NCI-H446 (cell line): ENCODE measurements at regions not wholly inside any gene's neighbourhood (a gene's known extent, or its start where the extent isn't known, plus 50 kb on each side); places are given as distances from the start of the nearest gene placed in this dataset.

Experiments used
- DNase-seq, 2 experiments: peaks; one replicate each; lab custom pipeline; 2025; lab: John Stamatoyannopoulos, UW

GRCh38 chr5:124264499-124264898 lies 481.9 kb downstream of the ZNF608 start:
- no peak for DNase-seq

GRCh38 chr5:124263680-124264491 lies 482.6 kb downstream of the ZNF608 start:
- DNase-seq: no peak

- DNase-seq: no peak
These were observed 483.4 kb downstream of the ZNF608 start for GRCh38 chr5:124262991-124263571.

- peak; percentile 33 to 83 for DNase-seq
These were observed 484.0 kb downstream of the ZNF608 start for GRCh38 chr5:124262470-124262869.

GRCh38 chr5:124261848-124262247 lies 484.6 kb downstream of the ZNF608 start:
- DNase-seq: no peak

GRCh38 chr5:124260921-124261515 lies 485.4 kb downstream of the ZNF608 start:
- DNase-seq: peak; percentile 4 to 67

- no peak for DNase-seq
These were observed 487.4 kb downstream of the ZNF608 start for GRCh38 chr5:124259017-124259416.

- no peak for DNase-seq
These were observed 489.4 kb downstream of the ZNF608 start for GRCh38 chr5:124257048-124257447.

GRCh38 chr5:124253203-124253810 lies 493.1 kb downstream of the ZNF608 start:
- DNase-seq: peak; percentile 48 to 76

- no peak for DNase-seq
These were observed 493.7 kb downstream of the ZNF608 start for GRCh38 chr5:124252747-124253146.

GRCh38 chr5:124252191-124252638 lies 494.2 kb downstream of the ZNF608 start:
- peak in 1 of 2 experiments; percentile 3 for DNase-seq

GRCh38 chr5:124245276-124245675 lies 501.2 kb downstream of the ZNF608 start:
- no peak for DNase-seq

- DNase-seq: no peak
These were observed 505.7 kb downstream of the ZNF608 start for GRCh38 chr5:124240732-124241131.

GRCh38 chr5:124239572-124239971 lies 506.9 kb downstream of the ZNF608 start:
- no peak for DNase-seq

GRCh38 chr5:124238350-124238749 lies 508.1 kb downstream of the ZNF608 start:
- DNase-seq: no peak

- no peak for DNase-seq
These were observed 509.2 kb downstream of the ZNF608 start for GRCh38 chr5:124237206-124237695.

GRCh38 chr5:124236361-124237205 lies 509.9 kb downstream of the ZNF608 start:
- DNase-seq: no peak

- no peak for DNase-seq
These were observed 510.9 kb downstream of the ZNF608 start for GRCh38 chr5:124235576-124235975.

- no peak for DNase-seq
These were observed 511.5 kb downstream of the ZNF608 start for GRCh38 chr5:124234770-124235562.

- no peak for DNase-seq
These were observed 512.2 kb downstream of the ZNF608 start for GRCh38 chr5:124234022-124234769.
